Activated T-helper 17 cell treated with anti-CD3 and anti-CD28 coated beads, Interleukin-2, amount 50 U/mL, for 72 hours (primary cell): ENCODE measurements at regions not wholly inside any gene's neighbourhood (a gene's known extent, or its start where the extent isn't known, plus 50 kb on each side); places are given as distances from the start of the nearest gene placed in this dataset.

Source experiments
- ATAC-seq: fragments of 150-1000 bp; cut with Tn5 transposase; replicated peaks from 2 replicates; pipeline ENCODE4 v1.10.0; 2021; ENCODE audit warnings: mild to moderate bottlenecking, moderate library complexity
- H3K27ac Mint-ChIP-seq: one replicate; pipeline ENCODE4 v1.8.0; 2022; ENCODE audit warnings: mixed read lengths
- H3K27me3 Mint-ChIP-seq: one replicate; pipeline ENCODE4 v1.8.0; 2022; ENCODE audit warnings: mixed read lengths
- H3K36me3 Mint-ChIP-seq: one replicate; pipeline ENCODE4 v1.8.0; 2022; ENCODE audit warnings: low read depth, mild to moderate bottlenecking, mixed read lengths
- H3K4me1 Mint-ChIP-seq: one replicate; pipeline ENCODE4 v1.8.0; 2022; ENCODE audit warnings: mixed read lengths
- H3K4me3 Mint-ChIP-seq: one replicate; pipeline ENCODE4 v1.8.0; 2022; ENCODE audit warnings: mild to moderate bottlenecking, mixed read lengths
- H3K9me3 Mint-ChIP-seq: one replicate; pipeline ENCODE4 v1.8.0; 2022; ENCODE audit warnings: mixed read lengths

DNA sequence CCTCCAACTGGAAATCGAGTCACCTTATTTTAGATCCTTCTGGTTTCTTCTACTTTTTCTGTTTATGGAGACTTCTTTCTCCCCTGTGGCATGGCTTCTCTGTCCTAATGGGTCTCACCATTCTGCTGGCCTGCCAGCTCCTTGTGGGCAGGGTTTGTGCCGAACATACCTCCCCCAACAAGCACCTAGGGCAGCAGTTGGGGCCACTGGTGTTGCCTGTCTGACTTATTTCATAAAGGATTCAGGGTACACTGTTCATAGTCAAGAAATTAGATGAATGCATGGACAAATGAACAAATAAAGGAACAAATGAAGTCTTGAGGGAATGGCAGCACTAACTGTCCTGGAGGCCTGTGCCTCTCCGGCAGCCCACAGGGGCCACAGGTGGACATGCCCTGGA is 55.6 kb upstream of the DOCK1 start:
- Mint-ChIP-seq H3K36me3 (no peaks in the 10 kb centered on the region), H3K9me3 (peaks cover 3% of the 10 kb centered on the region), H3K27ac (no peak overlapping the region), H3K4me1 (no peaks in the 10 kb centered on the region), H3K27me3 (no peaks in the 10 kb centered on the region), H3K4me3 (no peak overlapping the region)
- no peak for ATAC-seq

DNA sequence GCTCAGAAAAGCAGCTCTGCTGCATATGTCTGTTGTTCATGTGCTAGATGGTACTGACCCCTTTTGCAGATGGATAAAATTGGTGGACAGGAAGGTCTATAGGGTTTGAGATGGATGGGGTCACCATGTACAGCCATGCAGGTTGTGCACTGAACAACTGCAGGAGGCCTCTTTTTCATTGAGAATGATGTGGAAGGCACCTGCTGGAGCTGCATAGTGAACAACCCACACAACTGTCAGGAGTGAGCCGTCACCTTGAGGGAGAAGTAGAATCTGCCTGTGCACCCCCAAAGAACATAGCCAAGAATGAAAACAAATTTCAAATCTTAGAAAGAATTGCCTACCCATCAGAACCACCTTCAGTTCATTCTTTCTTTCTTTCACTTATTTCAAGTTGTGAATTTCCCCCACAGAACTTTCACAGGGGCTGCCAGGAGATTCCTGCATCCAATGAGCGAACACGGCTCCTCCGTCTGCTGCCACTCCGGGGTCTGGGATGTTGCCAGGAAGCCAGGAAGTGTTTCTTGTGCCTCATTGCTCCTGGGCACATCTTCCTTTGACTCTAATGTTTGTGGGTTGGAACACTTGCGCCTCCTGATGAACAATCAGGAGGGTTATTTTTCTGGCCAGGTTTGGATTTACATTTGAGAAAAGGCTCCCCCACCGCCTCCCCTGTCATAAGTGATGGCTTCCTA is 53.7 kb upstream of the DOCK1 start:
- no peaks in the 10 kb centered on the region for H3K36me3 Mint-ChIP-seq
- H3K4me3 Mint-ChIP-seq: no peak overlapping the region
- H3K27ac Mint-ChIP-seq: no peak overlapping the region
- peaks cover 3% of the 10 kb centered on the region for H3K9me3 Mint-ChIP-seq
- no peak for ATAC-seq
- H3K27me3 Mint-ChIP-seq: no peaks in the 10 kb centered on the region
- no peaks in the 10 kb centered on the region for H3K4me1 Mint-ChIP-seq

DNA sequence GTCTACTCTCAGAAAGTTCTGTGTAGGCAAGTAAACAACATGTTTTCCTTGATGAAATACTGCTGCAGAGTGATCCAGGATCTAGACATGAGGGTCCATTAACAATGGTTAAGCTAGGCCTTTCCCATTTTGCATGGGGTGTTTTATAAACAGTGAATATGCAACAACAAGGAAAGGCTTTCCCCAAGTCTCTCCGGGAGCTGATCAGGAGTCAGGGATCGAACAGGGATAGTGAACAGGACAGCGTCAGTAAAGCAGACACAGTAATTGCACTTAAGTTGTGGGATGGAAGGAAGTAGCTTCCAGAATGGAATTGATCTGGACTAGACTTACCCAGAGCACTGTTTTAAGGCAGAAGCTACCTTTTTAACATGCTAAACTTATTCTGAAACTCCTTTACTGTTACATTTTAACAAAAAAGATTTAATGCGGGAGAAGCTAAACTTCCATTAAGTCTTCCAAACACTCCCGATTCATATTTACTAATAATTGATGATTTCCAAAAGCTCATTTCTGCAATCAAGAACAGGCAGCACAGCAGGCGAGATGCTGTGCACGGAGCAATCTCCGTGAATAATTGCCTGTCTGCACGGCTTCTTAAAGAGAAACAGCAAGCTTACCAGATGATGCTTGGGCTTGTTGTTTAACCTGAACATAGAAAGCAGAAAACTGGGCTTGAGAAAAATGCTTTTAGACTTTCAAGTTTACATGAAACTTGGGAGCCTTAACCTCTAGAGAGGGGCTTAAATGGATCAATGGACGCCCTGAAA is 50.3 kb upstream of the DOCK1 start:
- Mint-ChIP-seq H3K27me3 (peaks cover 4% of the 10 kb centered on the region), H3K36me3 (no peaks in the 10 kb centered on the region), H3K4me3 (no peak overlapping the region), H3K27ac (no peak overlapping the region), H3K4me1 (no peaks in the 10 kb centered on the region), H3K9me3 (peaks cover 8% of the 10 kb centered on the region)
- no peak for ATAC-seq
